GM21576 (cell line): ENCODE measurements at regions not wholly inside any gene's neighbourhood (a gene's known extent, or its start where the extent isn't known, plus 50 kb on each side); places are given as distances from the start of the nearest gene placed in this dataset.

Experiments used
- ATAC-seq: cut with Tn5 transposase; IDR thresholded peaks from one replicate; pipeline ENCODE4 v1.9.1; 2021; ENCODE audit warnings: mild to moderate bottlenecking, moderate library complexity; ENCODE audit not compliant: unreplicated experiment

DNA sequence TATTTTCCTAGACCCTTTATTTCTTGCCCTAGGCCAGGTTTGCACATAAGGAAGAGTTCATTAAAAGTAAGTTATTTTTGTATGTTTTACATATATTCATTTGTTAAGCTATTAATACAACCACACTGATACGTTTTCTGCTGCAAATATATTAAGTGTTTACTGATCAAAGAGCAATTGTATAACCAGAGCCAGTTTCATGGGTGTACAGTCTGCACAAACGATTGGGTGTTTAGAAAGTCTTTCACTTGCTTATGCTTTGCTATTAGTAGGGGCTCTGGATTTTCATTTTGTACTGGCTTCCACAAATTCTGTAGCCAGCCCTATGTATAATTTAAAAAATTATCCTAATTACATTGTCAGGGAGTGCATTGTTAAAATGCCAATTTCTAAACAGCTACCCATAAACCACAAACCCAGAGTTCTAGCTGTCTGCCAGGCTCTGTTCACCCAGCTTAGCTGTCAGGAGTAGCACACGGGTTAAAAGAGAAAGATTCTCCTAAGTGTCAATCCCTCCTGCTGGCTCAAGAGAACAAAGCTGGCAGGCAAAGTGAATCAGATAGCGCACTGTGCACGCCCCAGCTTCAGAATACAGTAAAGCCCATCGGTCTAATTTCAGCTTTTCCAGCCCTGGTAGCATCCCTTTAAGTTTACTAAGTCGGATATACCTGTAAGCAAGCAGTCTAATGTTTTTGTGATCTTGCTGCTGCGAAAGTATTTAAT lies 151.0 kb upstream of the LMO3 start:
- no peak for ATAC-seq

DNA sequence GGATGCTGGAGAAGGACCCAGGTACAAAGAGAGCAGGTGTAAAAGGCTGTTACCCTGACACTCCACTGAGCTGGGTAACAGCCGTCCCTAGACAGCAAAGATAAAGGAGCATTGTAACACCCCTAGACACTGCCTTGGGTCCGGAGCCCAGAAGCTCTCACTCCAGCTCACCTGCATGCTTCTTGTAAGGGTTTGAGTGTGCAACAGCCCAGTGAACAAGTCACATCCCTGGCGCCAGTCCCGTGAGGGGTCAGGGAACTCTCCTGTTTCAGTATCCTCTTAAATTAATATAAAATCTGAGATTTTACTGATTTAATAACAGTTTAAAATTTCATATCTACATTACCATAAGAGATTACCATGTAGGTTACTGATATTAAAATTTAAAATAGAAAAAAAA lies 124.8 kb upstream of the LMO3 start:
- ATAC-seq, result no peak

GRCh38 chr12:16726879-16727278 lies 120.9 kb upstream of the LMO3 start:
- no peak for ATAC-seq

GRCh38 chr12:16719713-16720416 lies 113.9 kb upstream of the LMO3 start:
- no peak for ATAC-seq

DNA sequence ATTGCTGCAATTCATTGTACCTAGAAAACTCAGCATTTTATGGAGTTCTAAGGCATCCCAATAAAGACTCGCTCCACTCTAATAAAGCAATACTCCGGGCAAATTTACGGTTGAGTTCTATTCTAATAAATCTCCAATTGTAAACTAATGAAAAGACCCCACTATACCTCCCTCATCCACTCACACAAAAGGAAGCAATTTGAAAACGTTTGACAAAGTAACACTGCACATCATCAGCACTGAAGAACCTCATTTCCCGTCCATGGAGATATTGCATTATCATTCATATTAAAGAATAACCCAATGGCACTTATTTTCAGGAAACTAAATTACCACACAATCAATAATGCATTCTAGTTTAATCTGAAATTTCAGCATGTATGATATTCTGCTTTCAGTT lies 111.0 kb upstream of the LMO3 start:
- ATAC-seq, result no peak

GRCh38 chr12:16692099-16692498 lies 86.1 kb upstream of the LMO3 start:
- ATAC-seq, result no peak

GRCh38 chr12:16691624-16692023 lies 85.7 kb upstream of the LMO3 start:
- no peak for ATAC-seq

GRCh38 chr12:16688200-16688599 lies 82.2 kb upstream of the LMO3 start:
- ATAC-seq, result no peak

- ATAC-seq, result no peak
These were observed 79.1 kb upstream of the LMO3 start for GRCh38 chr12:16685107-16685506.

DNA sequence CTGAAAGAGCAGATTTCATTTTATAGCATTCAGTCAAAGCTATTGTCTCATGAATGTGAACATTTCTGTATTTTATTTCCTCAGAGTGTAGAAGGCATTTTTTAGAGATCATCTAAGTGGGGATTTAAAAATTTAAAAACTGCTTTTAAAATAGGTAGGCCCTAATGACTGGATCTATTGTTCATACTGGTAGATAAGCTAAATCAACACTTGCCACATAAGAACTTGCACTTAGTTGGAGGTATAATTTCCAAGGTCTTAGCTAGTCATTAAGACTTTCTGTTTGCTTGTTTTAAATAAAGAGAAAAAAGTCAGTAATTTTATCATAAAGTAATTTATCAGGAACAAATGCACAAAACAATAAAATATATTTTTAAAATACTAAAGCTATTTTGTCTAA lies 75.2 kb upstream of the LMO3 start:
- ATAC-seq, result no peak

DNA sequence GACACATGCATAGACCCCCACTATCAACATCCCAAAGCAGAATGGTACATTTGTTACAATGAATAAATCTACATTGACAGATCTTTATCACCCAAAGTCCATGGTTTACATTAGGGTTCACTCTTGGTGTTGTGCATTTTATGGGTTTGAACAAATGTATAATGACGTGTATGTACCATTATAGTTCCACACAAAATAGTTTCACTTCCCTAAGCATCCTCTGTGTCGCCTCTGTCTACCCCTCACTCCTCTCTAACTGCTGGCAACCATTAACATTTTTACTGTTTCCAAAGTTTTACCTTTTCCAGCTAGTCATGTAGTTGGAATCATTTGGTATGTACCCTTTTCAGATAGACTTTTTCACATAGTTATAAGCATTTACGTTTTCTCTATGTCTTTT lies 69.5 kb upstream of the LMO3 start:
- ATAC-seq, result no peak

DNA sequence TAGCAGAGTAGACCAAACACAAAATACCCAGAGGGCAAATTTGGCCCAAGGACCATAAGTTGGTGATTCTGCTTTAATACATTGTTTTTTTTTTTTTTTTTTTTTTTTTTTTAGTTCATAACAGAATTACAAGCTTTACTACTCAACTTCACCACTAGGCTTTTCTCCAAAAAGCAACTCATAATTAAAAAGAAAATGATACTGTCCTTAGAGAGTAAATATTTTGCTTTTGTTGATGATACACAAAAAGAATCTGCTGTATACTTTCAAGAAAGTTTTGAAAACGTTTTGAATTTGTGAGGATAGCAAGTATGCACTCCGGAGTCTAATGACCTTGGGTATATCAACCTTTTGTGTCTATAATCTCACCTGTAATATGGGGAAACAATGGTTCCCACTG lies 68.9 kb upstream of the LMO3 start:
- ATAC-seq, result no peak

- ATAC-seq, result no peak
These were observed 64.6 kb upstream of the LMO3 start for GRCh38 chr12:16670456-16671050.

- ATAC-seq, result no peak
These were observed 63.8 kb upstream of the LMO3 start for GRCh38 chr12:16669756-16670155.

DNA sequence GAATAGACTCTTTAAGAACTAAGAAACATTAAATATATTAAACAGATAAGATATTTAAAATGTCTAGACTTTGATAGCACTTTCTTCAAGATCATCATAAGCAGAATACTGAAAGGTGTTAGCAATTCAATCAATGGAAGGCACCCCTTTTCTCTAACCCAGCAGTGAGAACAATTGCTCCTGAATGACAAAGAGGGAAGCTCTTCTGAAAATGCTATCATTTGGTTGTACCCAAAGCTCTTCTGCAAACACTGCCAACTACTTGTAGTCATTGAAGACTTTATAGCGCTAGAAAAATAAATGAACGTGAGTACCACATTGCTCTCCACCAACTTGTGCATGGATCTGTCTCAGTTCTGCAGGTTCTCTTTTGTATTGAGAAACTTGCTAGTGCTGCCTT lies 62.2 kb upstream of the LMO3 start:
- ATAC-seq, result no peak

- no peak for ATAC-seq
These were observed 52.7 kb upstream of the LMO3 start for GRCh38 chr12:16658699-16659098.
